ENCODE measurements at regions not wholly inside any gene's neighbourhood (a gene's known extent, or its start where the extent isn't known, plus 50 kb on each side); places are given as distances from the start of the nearest gene placed in this dataset.

GRCh38 chr7:47649919-47650318 lies 68.0 kb upstream of the TNS3 start:
- Histone ChIP-seq H3K9ac (ENCODE audit: insufficient read depth, low read depth, low read length) (no peak overlapping the region), H3K79me2 (ENCODE audit: insufficient read depth, low read length) (no peaks in the 10 kb centered on the region), H3K9me3 (ENCODE audit: low read length) (no peaks in the 10 kb centered on the region), H3K4me3 (replicated peaks in 1 of 3; ENCODE audit: insufficient read depth in 1 of 3, low read depth in 2 of 3, low read length in 3 of 3) (no peak overlapping the region), H3K4me2 (ENCODE audit: low read depth, low read length) (no peak overlapping the region), H3K27ac (ENCODE audit: extremely low read length, insufficient read depth, low read length) (no peak overlapping the region), H3K36me3 (replicated peaks in 1 of 2; ENCODE audit: control insufficient read depth in 1 of 2, insufficient read depth in 2 of 2, low read length in 2 of 2) (no peaks in the 10 kb centered on the region), H4K20me1 (ENCODE audit: insufficient read depth, low read length) (no peaks in the 10 kb centered on the region), H2AFZ (ENCODE audit: low read length) (no peak overlapping the region), H3K4me1 (ENCODE audit: insufficient read depth, low read length) (peaks cover 36% of the 10 kb centered on the region), H3K27me3 (ENCODE audit: control insufficient read depth in 1 of 2, insufficient read depth in 2 of 2, low read length in 2 of 2) (no peaks in the 10 kb centered on the region)
- no peak for DNase-seq (ENCODE audit: low spot score)
- ChIA-PET POLR2A (no interaction called here), CTCF (ENCODE audit: low intra/inter-chr PET ratio, low total read pairs) (no interaction called here)
- TF ChIP-seq TCF7 (IDR thresholded peaks at IDR 0.05; ENCODE audit: low read depth), result no peak
- in situ Hi-C loops (cut with HindIII; ENCODE audit: extremely low pct_ligation_motif_present, low pct_unique_long_range_greater_than_20kb), result no loop called here
- 69% methylated on average over 7 of the region's 7 CpGs for WGBS (ENCODE audit: low lambda C conversion rate)
- no TSS peak for BruUV-seq (replicated peaks)
- intact Hi-C loops (cut with micrococcal nuclease; ENCODE audit: unreplicated experiment), result no loop called here
- ATAC-seq, result no peak
- FAIRE-seq, result no peak

- no peak overlapping the region for H2AFZ ChIP-seq (ENCODE audit: low read length)
- BruUV-seq (replicated peaks), result no TSS peak
- no peak for DNase-seq (ENCODE audit: low spot score)
- H3K9me3 ChIP-seq (ENCODE audit: low read length), result peaks cover 9% of the 10 kb centered on the region
- no peaks in the 10 kb centered on the region for H3K27me3 ChIP-seq (ENCODE audit: control insufficient read depth in 1 of 2, insufficient read depth in 2 of 2, low read length in 2 of 2)
- no peak overlapping the region for H3K9ac ChIP-seq (ENCODE audit: insufficient read depth, low read depth, low read length)
- in situ Hi-C loops (cut with HindIII; ENCODE audit: extremely low pct_ligation_motif_present, low pct_unique_long_range_greater_than_20kb), result no loop called here
- H3K4me3 ChIP-seq (replicated peaks in 1 of 3; ENCODE audit: insufficient read depth in 1 of 3, low read depth in 2 of 3, low read length in 3 of 3), result no peak overlapping the region
- peaks cover 38% of the 10 kb centered on the region for H3K4me1 ChIP-seq (ENCODE audit: insufficient read depth, low read length)
- no peaks in the 10 kb centered on the region for H3K36me3 ChIP-seq (replicated peaks in 1 of 2; ENCODE audit: control insufficient read depth in 1 of 2, insufficient read depth in 2 of 2, low read length in 2 of 2)
- H3K79me2 ChIP-seq (ENCODE audit: insufficient read depth, low read length), result no peaks in the 10 kb centered on the region
- no peak for FAIRE-seq
- ATAC-seq, result no peak
- 80% methylated on average over 7 of the region's 7 CpGs for WGBS (ENCODE audit: low lambda C conversion rate)
- intact Hi-C loops (cut with micrococcal nuclease; ENCODE audit: unreplicated experiment), result no loop called here
- ChIA-PET POLR2A (interaction anchor here (1.3 to 1.7 kb wide), 2 partner anchors 13 to 77 kb away, joined by 3 read pairs; no protein-coding TSS in a partner anchor), CTCF (ENCODE audit: low intra/inter-chr PET ratio, low total read pairs) (no interaction called here)
- H4K20me1 ChIP-seq (ENCODE audit: insufficient read depth, low read length), result no peaks in the 10 kb centered on the region
- H3K4me2 ChIP-seq (ENCODE audit: low read depth, low read length), result no peak overlapping the region
- no peak for TF ChIP-seq FOXO4 (CRISPR knock-in tag; conservative IDR thresholded peaks at IDR 0.05)
- TF ChIP-seq ZNF225 (CRISPR knock-in tag; IDR thresholded peaks at IDR 0.05), result no peak
- no peak for TF ChIP-seq TMF1 (CRISPR knock-in tag; IDR thresholded peaks at IDR 0.05; ENCODE audit: low read depth)
- TF ChIP-seq ZNF724P (CRISPR knock-in tag; IDR thresholded peaks at IDR 0.05; ENCODE audit: borderline replicate concordance), result no peak
- TF ChIP-seq HNF1B (CRISPR knock-in tag; IDR thresholded peaks at IDR 0.05), result no peak
- no peak for TF ChIP-seq MTF2 (CRISPR knock-in tag; IDR thresholded peaks at IDR 0.05; ENCODE audit: borderline replicate concordance)
- TF ChIP-seq MIXL1 (CRISPR knock-in tag; IDR thresholded peaks at IDR 0.05), result no peak
- TF ChIP-seq AGO2 (optimal IDR thresholded peaks at IDR 0.05; ENCODE audit: low read depth, low read length), result no peak
- H3K27ac ChIP-seq (ENCODE audit: extremely low read length, insufficient read depth, low read length), result no peak overlapping the region
These were observed 66.5 kb upstream of the TNS3 start for GRCh38 chr7:47648275-47648925.

Measured in HepG2 (cell line).